K562 (cell line): ENCODE measurements at regions not wholly inside any gene's neighbourhood (a gene's known extent, or its start where the extent isn't known, plus 50 kb on each side); places are given as distances from the start of the nearest gene placed in this dataset.

Experiments
- ATF1 ChIP-seq, 2 experiments: fragments of 450-650 bp in 1 of 2; IDR thresholded peaks; 2 replicates each; pipeline ENCODE4 v1.6.1; 2016; ENCODE audit warnings: missing compliant biosample characterization in 1 of 2, missing genetic modification characterization in 1 of 2
- KDM5B ChIP-seq: fragments of 200-600 bp; sonication (generic); IDR thresholded peaks from 2 replicates; pipeline ENCODE4 v1.6.1; 2012; ENCODE audit warnings: low read depth, mild to moderate bottlenecking, moderate library complexity, low read length, control low read depth, inconsistent platforms; ENCODE audit not compliant: insufficient replicate concordance
- KHSRP ChIP-seq: fragments of 450-650 bp; IDR thresholded peaks from 2 replicates; pipeline ENCODE4 v1.6.1; 2017
- L3MBTL2 ChIP-seq: fragments of 450-650 bp; IDR thresholded peaks from 2 replicates; pipeline ENCODE4 v1.6.1; 2016; ENCODE audit warnings: mild to moderate bottlenecking, moderate library complexity
- MTA1 ChIP-seq: fragments of 450-650 bp; IDR thresholded peaks from 2 replicates; pipeline ENCODE4 v1.6.1; 2017; ENCODE audit warnings: borderline replicate concordance
- NFE2 ChIP-seq: IDR thresholded peaks from 2 replicates; pipeline ENCODE4 v1.6.1; 2014; ENCODE audit warnings: antibody characterized with exemption, low read depth
- NRF1 ChIP-seq, 2 experiments: fragments of 450-650 bp; IDR thresholded peaks in 1 of 2; conservative IDR thresholded peaks in 1 of 2; 2 replicates each; pipeline ENCODE4 v1.6.1; 2014; ENCODE audit warnings: mild to moderate bottlenecking in 2 of 2
- TEAD1 ChIP-seq, 2 experiments: fragments of 450-650 bp in 1 of 2; sonication (generic) in 1 of 2; formaldehyde crosslinking; IDR thresholded peaks; 2 replicates each; pipeline versions ENCODE4 v1.4.0 to v1.8.0; 2020 to 2022; ENCODE audit warnings: mild to moderate bottlenecking in 2 of 2, missing genetic modification reagents in 1 of 2
- ZFX ChIP-seq: sonication (generic); formaldehyde crosslinking; IDR thresholded peaks from 2 replicates; pipeline ENCODE4 v1.8.0; 2022; ENCODE audit warnings: mild to moderate bottlenecking, missing genetic modification reagents, moderate library complexity
- TF ChIP-seq, protein P1 (sequence below), 3 experiments: IDR thresholded peaks in 2 of 3; conservative IDR thresholded peaks in 1 of 3; 2 replicates each; pipeline ENCODE4 v1.5.1; 2011 to 2012; ENCODE audit warnings: low read length in 3 of 3, mild to moderate bottlenecking in 3 of 3, control low read depth in 2 of 3, improper control_type of control experiment in 1 of 3, inconsistent platforms in 1 of 3, low read depth in 1 of 3, mixed read lengths in 1 of 3, moderate library complexity in 1 of 3; ENCODE audit not compliant: insufficient read depth in 2 of 3
- TF ChIP-seq, protein P2 (sequence below): fragments of 450-650 bp; IDR thresholded peaks from 2 replicates; pipeline ENCODE4 v1.6.1; 2016; ENCODE audit warnings: mild to moderate bottlenecking, moderate library complexity

DNA sequence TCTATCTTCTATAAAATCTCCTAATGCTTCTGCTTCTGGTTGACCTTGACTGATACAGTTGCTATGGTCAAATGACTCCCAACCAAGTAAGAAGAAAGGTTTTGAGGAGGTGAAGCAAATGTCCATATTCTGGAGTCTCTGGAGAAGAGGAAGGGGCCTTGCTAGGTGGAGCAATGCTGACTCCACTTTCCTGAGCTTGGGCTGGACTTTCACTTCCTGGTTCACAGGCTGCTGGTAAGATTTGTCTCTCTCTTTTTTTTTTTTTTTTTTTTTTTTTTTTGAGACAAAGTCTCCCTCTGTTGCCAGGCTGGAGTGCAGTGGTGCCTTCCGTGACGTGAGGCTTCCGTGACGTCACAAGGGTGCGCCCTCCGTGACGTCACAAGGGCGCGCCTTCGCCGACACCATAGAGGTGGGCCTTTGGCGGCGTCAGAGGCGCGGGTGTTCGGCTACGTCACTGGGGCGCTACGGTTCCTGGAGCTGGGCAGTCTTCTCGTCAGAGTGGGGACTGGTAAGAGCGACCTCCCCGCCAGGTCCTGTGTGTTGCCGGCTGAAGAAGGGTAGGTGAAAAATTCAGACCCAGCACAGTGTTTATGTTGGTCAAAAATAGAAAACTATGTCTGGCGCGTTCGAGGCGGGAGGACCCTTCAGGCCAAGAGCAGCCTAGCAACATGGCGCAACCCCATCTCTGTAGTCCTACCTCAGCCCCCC is 93.7 kb upstream of the METTL14 start (continued):
- TF ChIP-seq, protein P1, sequence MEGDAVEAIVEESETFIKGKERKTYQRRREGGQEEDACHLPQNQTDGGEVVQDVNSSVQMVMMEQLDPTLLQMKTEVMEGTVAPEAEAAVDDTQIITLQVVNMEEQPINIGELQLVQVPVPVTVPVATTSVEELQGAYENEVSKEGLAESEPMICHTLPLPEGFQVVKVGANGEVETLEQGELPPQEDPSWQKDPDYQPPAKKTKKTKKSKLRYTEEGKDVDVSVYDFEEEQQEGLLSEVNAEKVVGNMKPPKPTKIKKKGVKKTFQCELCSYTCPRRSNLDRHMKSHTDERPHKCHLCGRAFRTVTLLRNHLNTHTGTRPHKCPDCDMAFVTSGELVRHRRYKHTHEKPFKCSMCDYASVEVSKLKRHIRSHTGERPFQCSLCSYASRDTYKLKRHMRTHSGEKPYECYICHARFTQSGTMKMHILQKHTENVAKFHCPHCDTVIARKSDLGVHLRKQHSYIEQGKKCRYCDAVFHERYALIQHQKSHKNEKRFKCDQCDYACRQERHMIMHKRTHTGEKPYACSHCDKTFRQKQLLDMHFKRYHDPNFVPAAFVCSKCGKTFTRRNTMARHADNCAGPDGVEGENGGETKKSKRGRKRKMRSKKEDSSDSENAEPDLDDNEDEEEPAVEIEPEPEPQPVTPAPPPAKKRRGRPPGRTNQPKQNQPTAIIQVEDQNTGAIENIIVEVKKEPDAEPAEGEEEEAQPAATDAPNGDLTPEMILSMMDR (IDR thresholded peaks at IDR 0.05 in 2 of 3, conservative IDR thresholded peaks at IDR 0.05 in 1 of 3; ENCODE audit: insufficient read depth in 2 of 3, low read depth in 1 of 3, low read length in 3 of 3) = peak in 1 of 3 experiments; percentile 39; a peak in 2 of 6 replicates
- TF ChIP-seq, protein P2, sequence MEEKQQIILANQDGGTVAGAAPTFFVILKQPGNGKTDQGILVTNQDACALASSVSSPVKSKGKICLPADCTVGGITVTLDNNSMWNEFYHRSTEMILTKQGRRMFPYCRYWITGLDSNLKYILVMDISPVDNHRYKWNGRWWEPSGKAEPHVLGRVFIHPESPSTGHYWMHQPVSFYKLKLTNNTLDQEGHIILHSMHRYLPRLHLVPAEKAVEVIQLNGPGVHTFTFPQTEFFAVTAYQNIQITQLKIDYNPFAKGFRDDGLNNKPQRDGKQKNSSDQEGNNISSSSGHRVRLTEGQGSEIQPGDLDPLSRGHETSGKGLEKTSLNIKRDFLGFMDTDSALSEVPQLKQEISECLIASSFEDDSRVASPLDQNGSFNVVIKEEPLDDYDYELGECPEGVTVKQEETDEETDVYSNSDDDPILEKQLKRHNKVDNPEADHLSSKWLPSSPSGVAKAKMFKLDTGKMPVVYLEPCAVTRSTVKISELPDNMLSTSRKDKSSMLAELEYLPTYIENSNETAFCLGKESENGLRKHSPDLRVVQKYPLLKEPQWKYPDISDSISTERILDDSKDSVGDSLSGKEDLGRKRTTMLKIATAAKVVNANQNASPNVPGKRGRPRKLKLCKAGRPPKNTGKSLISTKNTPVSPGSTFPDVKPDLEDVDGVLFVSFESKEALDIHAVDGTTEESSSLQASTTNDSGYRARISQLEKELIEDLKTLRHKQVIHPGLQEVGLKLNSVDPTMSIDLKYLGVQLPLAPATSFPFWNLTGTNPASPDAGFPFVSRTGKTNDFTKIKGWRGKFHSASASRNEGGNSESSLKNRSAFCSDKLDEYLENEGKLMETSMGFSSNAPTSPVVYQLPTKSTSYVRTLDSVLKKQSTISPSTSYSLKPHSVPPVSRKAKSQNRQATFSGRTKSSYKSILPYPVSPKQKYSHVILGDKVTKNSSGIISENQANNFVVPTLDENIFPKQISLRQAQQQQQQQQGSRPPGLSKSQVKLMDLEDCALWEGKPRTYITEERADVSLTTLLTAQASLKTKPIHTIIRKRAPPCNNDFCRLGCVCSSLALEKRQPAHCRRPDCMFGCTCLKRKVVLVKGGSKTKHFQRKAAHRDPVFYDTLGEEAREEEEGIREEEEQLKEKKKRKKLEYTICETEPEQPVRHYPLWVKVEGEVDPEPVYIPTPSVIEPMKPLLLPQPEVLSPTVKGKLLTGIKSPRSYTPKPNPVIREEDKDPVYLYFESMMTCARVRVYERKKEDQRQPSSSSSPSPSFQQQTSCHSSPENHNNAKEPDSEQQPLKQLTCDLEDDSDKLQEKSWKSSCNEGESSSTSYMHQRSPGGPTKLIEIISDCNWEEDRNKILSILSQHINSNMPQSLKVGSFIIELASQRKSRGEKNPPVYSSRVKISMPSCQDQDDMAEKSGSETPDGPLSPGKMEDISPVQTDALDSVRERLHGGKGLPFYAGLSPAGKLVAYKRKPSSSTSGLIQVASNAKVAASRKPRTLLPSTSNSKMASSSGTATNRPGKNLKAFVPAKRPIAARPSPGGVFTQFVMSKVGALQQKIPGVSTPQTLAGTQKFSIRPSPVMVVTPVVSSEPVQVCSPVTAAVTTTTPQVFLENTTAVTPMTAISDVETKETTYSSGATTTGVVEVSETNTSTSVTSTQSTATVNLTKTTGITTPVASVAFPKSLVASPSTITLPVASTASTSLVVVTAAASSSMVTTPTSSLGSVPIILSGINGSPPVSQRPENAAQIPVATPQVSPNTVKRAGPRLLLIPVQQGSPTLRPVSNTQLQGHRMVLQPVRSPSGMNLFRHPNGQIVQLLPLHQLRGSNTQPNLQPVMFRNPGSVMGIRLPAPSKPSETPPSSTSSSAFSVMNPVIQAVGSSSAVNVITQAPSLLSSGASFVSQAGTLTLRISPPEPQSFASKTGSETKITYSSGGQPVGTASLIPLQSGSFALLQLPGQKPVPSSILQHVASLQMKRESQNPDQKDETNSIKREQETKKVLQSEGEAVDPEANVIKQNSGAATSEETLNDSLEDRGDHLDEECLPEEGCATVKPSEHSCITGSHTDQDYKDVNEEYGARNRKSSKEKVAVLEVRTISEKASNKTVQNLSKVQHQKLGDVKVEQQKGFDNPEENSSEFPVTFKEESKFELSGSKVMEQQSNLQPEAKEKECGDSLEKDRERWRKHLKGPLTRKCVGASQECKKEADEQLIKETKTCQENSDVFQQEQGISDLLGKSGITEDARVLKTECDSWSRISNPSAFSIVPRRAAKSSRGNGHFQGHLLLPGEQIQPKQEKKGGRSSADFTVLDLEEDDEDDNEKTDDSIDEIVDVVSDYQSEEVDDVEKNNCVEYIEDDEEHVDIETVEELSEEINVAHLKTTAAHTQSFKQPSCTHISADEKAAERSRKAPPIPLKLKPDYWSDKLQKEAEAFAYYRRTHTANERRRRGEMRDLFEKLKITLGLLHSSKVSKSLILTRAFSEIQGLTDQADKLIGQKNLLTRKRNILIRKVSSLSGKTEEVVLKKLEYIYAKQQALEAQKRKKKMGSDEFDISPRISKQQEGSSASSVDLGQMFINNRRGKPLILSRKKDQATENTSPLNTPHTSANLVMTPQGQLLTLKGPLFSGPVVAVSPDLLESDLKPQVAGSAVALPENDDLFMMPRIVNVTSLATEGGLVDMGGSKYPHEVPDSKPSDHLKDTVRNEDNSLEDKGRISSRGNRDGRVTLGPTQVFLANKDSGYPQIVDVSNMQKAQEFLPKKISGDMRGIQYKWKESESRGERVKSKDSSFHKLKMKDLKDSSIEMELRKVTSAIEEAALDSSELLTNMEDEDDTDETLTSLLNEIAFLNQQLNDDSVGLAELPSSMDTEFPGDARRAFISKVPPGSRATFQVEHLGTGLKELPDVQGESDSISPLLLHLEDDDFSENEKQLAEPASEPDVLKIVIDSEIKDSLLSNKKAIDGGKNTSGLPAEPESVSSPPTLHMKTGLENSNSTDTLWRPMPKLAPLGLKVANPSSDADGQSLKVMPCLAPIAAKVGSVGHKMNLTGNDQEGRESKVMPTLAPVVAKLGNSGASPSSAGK = peak; percentile 67; the same call in 1 of the 2 replicates
- TF ChIP-seq MTA1 = peak; percentile 99
- TF ChIP-seq KHSRP = peak; percentile 100
- TF ChIP-seq NFE2 = 0 out of 2 replicates have a peak, but pooled peaks have one; percentile 10
- TF ChIP-seq L3MBTL2 = peak; percentile 30; the same call in 1 of the 2 replicates
- TF ChIP-seq NRF1 (conservative IDR thresholded peaks at IDR 0.05 in 1 of 2, IDR thresholded peaks at IDR 0.05 in 1 of 2) = 0 out of 4 replicates have a peak, but pooled peaks have one; percentile 23 to 46
- peak; percentile 87 for TF ChIP-seq ZFX (CRISPR knock-in tag)
- TF ChIP-seq ATF1 (CRISPR knock-in tag; IDR thresholded peaks at IDR 0.05) = peak; percentile 99
- TF ChIP-seq ATF1 (tag; IDR thresholded peaks at IDR 0.05) = peak; percentile 100
- TF ChIP-seq TEAD1 (CRISPR knock-in tag; IDR thresholded peaks at IDR 0.05) = peak in 1 of 2 experiments; percentile 30; a peak in 1 of 4 replicates
- peak; percentile 53 for TF ChIP-seq KDM5B
